ENCODE measurements at regions not wholly inside any gene's neighbourhood (a gene's known extent, or its start where the extent isn't known, plus 50 kb on each side); places are given as distances from the start of the nearest gene placed in this dataset.

- Mint-ChIP-seq H3K4me1 (no peaks in the 10 kb centered on the region), H3K4me3 (no peak overlapping the region), H3K27me3 (no peaks in the 10 kb centered on the region), H3K27ac (no peak overlapping the region), H3K36me3 (ENCODE audit: low read depth) (no peaks in the 10 kb centered on the region), H3K9me3 (ENCODE audit: low read depth) (no peaks in the 10 kb centered on the region)
- POLR2A ChIA-PET = no interaction called here
- no peak for DNase-seq
- CTCF ChIA-PET = no interaction called here
- intact Hi-C loops (cut with DNase I, micrococcal nuclease) = no loop called here
- ATAC-seq = no peak
Observed at GRCh38 chr18:26740396-26740795, 125.1 kb downstream of the AQP4 start.

- Mint-ChIP-seq H3K9me3 (ENCODE audit: low read depth) (no peaks in the 10 kb centered on the region), H3K27ac (no peak overlapping the region), H3K27me3 (no peaks in the 10 kb centered on the region), H3K36me3 (ENCODE audit: low read depth) (no peaks in the 10 kb centered on the region), H3K4me1 (no peaks in the 10 kb centered on the region), H3K4me3 (no peak overlapping the region)
- DNase-seq = no peak
- ChIA-PET CTCF (no interaction called here), POLR2A (no interaction called here)
- intact Hi-C loops (cut with DNase I, micrococcal nuclease) = no loop called here
- no peak for ATAC-seq
Observed at GRCh38 chr18:26738706-26739105, 126.8 kb downstream of the AQP4 start.

- Mint-ChIP-seq H3K36me3 (ENCODE audit: low read depth) (no peaks in the 10 kb centered on the region), H3K27me3 (no peaks in the 10 kb centered on the region), H3K9me3 (ENCODE audit: low read depth) (no peaks in the 10 kb centered on the region), H3K4me1 (no peaks in the 10 kb centered on the region), H3K4me3 (no peak overlapping the region), H3K27ac (no peak overlapping the region)
- intact Hi-C loops (cut with DNase I, micrococcal nuclease) = no loop called here
- ATAC-seq = no peak
- no peak for DNase-seq
- ChIA-PET POLR2A (no interaction called here), CTCF (no interaction called here)
Observed at GRCh38 chr18:26736301-26736700, 129.2 kb downstream of the AQP4 start.

- H3K27me3 Mint-ChIP-seq = no peaks in the 10 kb centered on the region
- no peaks in the 10 kb centered on the region for H3K4me1 Mint-ChIP-seq
- intact Hi-C loops (cut with DNase I, micrococcal nuclease) = no loop called here
- H3K9me3 Mint-ChIP-seq (ENCODE audit: low read depth) = no peaks in the 10 kb centered on the region
- ChIA-PET CTCF (no interaction called here), POLR2A (no interaction called here)
- ATAC-seq (no peak), DNase-seq (no peak)
- H3K4me3 Mint-ChIP-seq = no peak overlapping the region
- no peaks in the 10 kb centered on the region for H3K36me3 Mint-ChIP-seq (ENCODE audit: low read depth)
- no peak overlapping the region for H3K27ac Mint-ChIP-seq
Observed at GRCh38 chr18:26734760-26735159, 130.7 kb downstream of the AQP4 start.

GRCh38 chr18:26729449-26729848 is 136.1 kb downstream of the AQP4 start:
- ATAC-seq = no peak
- intact Hi-C loops (cut with DNase I, micrococcal nuclease) = no loop called here
- DNase-seq = no peak
- Mint-ChIP-seq H3K27me3 (no peaks in the 10 kb centered on the region), H3K36me3 (ENCODE audit: low read depth) (no peaks in the 10 kb centered on the region), H3K4me1 (no peaks in the 10 kb centered on the region), H3K27ac (no peak overlapping the region), H3K9me3 (ENCODE audit: low read depth) (no peaks in the 10 kb centered on the region), H3K4me3 (no peak overlapping the region)
- CTCF ChIA-PET = no interaction called here
- POLR2A ChIA-PET = no interaction called here

- Mint-ChIP-seq H3K27ac (no peak overlapping the region), H3K4me3 (no peak overlapping the region)
- POLR2A ChIA-PET = no interaction called here
Observed at GRCh38 chr18:26729008-26729407, 136.5 kb downstream of the AQP4 start.

GRCh38 chr18:26723981-26724380 is 141.5 kb downstream of the AQP4 start:
- CTCF ChIA-PET = no interaction called here
- DNase-seq (no peak), ATAC-seq (no peak)
- Mint-ChIP-seq H3K36me3 (ENCODE audit: low read depth) (no peaks in the 10 kb centered on the region), H3K27ac (no peak overlapping the region), H3K4me1 (no peaks in the 10 kb centered on the region), H3K27me3 (no peaks in the 10 kb centered on the region), H3K9me3 (ENCODE audit: low read depth) (no peaks in the 10 kb centered on the region), H3K4me3 (no peak overlapping the region)
- POLR2A ChIA-PET = no interaction called here
- intact Hi-C loops (cut with DNase I, micrococcal nuclease) = no loop called here

More at GRCh38 chr18:26729008-26729407, 136.5 kb downstream of the AQP4 start:
- H3K36me3 Mint-ChIP-seq (ENCODE audit: low read depth) = no peaks in the 10 kb centered on the region
- CTCF ChIA-PET = no interaction called here
- no peaks in the 10 kb centered on the region for H3K4me1 Mint-ChIP-seq
- DNase-seq = no peak
- no peak for ATAC-seq
- no peaks in the 10 kb centered on the region for H3K9me3 Mint-ChIP-seq (ENCODE audit: low read depth)
- no peaks in the 10 kb centered on the region for H3K27me3 Mint-ChIP-seq
- intact Hi-C loops (cut with DNase I, micrococcal nuclease) = no loop called here

- ChIA-PET CTCF (interaction anchor here (0.6 kb wide), 1 partner anchor 387 kb away, joined by 3 read pairs; no protein-coding TSS in a partner anchor), POLR2A (no interaction called here)
- no peaks in the 10 kb centered on the region for H3K4me1 Mint-ChIP-seq
- peaks cover 2% of the 10 kb centered on the region for H3K27me3 Mint-ChIP-seq
- ATAC-seq (no peak), DNase-seq (no peak)
- H3K36me3 Mint-ChIP-seq (ENCODE audit: low read depth) = no peaks in the 10 kb centered on the region
- H3K27ac Mint-ChIP-seq = no peak overlapping the region
- no peak overlapping the region for H3K4me3 Mint-ChIP-seq
- intact Hi-C loops (cut with DNase I, micrococcal nuclease) = no loop called here
- no peaks in the 10 kb centered on the region for H3K9me3 Mint-ChIP-seq (ENCODE audit: low read depth)
Observed at GRCh38 chr18:26722565-26722931, 143.0 kb downstream of the AQP4 start.

GRCh38 chr18:26721854-26722564 is 143.5 kb downstream of the AQP4 start:
- POLR2A ChIA-PET = no interaction called here
- intact Hi-C loops (cut with DNase I, micrococcal nuclease) = no loop called here
- DNase-seq (no peak), ATAC-seq (no peak)
- Mint-ChIP-seq H3K36me3 (ENCODE audit: low read depth) (no peaks in the 10 kb centered on the region), H3K4me3 (no peak overlapping the region), H3K27me3 (peaks cover 2% of the 10 kb centered on the region), H3K27ac (no peak overlapping the region), H3K4me1 (no peaks in the 10 kb centered on the region), H3K9me3 (ENCODE audit: low read depth) (no peaks in the 10 kb centered on the region)
- CTCF ChIA-PET = interaction anchor here (0.6 kb wide), 1 partner anchor 56 kb away, joined by 3 read pairs; no protein-coding TSS in a partner anchor

- Mint-ChIP-seq H3K4me3 (no peak overlapping the region), H3K4me1 (no peaks in the 10 kb centered on the region), H3K27ac (no peak overlapping the region), H3K27me3 (peaks cover 2% of the 10 kb centered on the region), H3K36me3 (ENCODE audit: low read depth) (no peaks in the 10 kb centered on the region), H3K9me3 (ENCODE audit: low read depth) (no peaks in the 10 kb centered on the region)
- ChIA-PET POLR2A (no interaction called here), CTCF (no interaction called here)
- DNase-seq (no peak), ATAC-seq (no peak)
- intact Hi-C loops (cut with DNase I, micrococcal nuclease) = loop anchor here in 1 of 2 experiments (10.0 kb wide), 1 partner anchor 55 kb away; no protein-coding TSS in a partner anchor
Observed at GRCh38 chr18:26719896-26720295, 145.6 kb downstream of the AQP4 start.

GRCh38 chr18:26717123-26717719 is 148.3 kb downstream of the AQP4 start:
- DNase-seq (no peak), ATAC-seq (no peak)
- H3K27me3 Mint-ChIP-seq = peaks cover 2% of the 10 kb centered on the region
- no peaks in the 10 kb centered on the region for H3K36me3 Mint-ChIP-seq (ENCODE audit: low read depth)
- CTCF ChIA-PET = interaction anchor here (0.8 kb wide), 1 partner anchor 445 kb away, joined by 4 read pairs; no protein-coding TSS in a partner anchor
- no peak overlapping the region for H3K4me3 Mint-ChIP-seq
- intact Hi-C loops (cut with DNase I, micrococcal nuclease) = loop anchor here in 1 of 2 experiments (10.0 kb wide), 1 partner anchor 58 kb away; no protein-coding TSS in a partner anchor
- POLR2A ChIA-PET = no interaction called here
- no peak overlapping the region for H3K27ac Mint-ChIP-seq
- H3K4me1 Mint-ChIP-seq = no peaks in the 10 kb centered on the region
- H3K9me3 Mint-ChIP-seq (ENCODE audit: low read depth) = no peaks in the 10 kb centered on the region

- DNase-seq = peak; percentile 25
- CTCF ChIA-PET = interaction anchor here (0.8 kb wide), 1 partner anchor 80 kb away, joined by 3 read pairs; no protein-coding TSS in a partner anchor
- peaks cover 3% of the 10 kb centered on the region for H3K4me1 Mint-ChIP-seq
- no peak overlapping the region for H3K27ac Mint-ChIP-seq
- ATAC-seq = peak; percentile 42
- no peaks in the 10 kb centered on the region for H3K36me3 Mint-ChIP-seq (ENCODE audit: low read depth)
- POLR2A ChIA-PET = no interaction called here
- H3K4me3 Mint-ChIP-seq = no peak overlapping the region
- H3K27me3 Mint-ChIP-seq = peaks cover 5% of the 10 kb centered on the region
- no peaks in the 10 kb centered on the region for H3K9me3 Mint-ChIP-seq (ENCODE audit: low read depth)
- intact Hi-C loops (cut with DNase I, micrococcal nuclease) = loop anchor here in 1 of 2 experiments (10.0 kb wide), 1 partner anchor 60 kb away; no protein-coding TSS in a partner anchor
Observed at GRCh38 chr18:26714739-26715138, 150.8 kb downstream of the AQP4 start.

Measured in activated CD4-positive, alpha-beta T cell treated with anti-CD3 and anti-CD28 coated beads for 36 hours (primary cell).